ENCODE measurements at regions not wholly inside any gene's neighbourhood (a gene's known extent, or its start where the extent isn't known, plus 50 kb on each side); places are given as distances from the start of the nearest gene placed in this dataset.

DNA sequence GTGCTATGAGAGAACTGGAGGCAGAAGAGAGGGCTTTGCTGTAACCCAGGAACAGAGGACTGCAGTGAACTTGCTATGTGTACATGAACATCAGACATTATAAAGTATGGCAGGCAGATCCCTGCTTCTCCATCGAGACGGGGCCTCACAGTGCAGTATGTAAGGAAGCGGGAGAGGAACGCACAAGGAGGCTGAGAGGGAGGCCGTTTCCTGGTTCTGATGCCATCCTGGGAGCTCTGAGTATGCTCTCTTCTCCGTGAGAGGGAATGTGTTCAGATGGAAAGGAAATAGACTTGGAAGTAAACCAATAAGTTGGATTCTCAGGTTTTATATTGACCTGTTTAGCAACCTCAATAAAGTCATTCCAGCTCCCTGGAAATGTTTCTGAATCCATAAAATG is 101.8 kb downstream of the ALDH8A1 start:
- Mint-ChIP-seq H3K9me3 (no peaks in the 10 kb centered on the region), H3K4me3 (no peak overlapping the region), H3K4me1 (no peaks in the 10 kb centered on the region), H3K27ac (peak overlapping the region in 1 of 8 donors; percentile 16), H3K36me3 (no peaks in the 10 kb centered on the region), H3K27me3 (peaks cover 8 to 28% of the 10 kb centered on the region in 2 donors)
- Histone ChIP-seq H3K36me3 (ENCODE audit: insufficient read depth, low read length) (no peaks in the 10 kb centered on the region), H3K4me1 (ENCODE audit: insufficient read depth, low read length) (no peaks in the 10 kb centered on the region), H3K9me3 (ENCODE audit: low read length) (no peaks in the 10 kb centered on the region), H3K4me3 (ENCODE audit: low read length) (no peak overlapping the region), H3K27ac (ENCODE audit: low read depth, low read length) (no peak overlapping the region), H3K27me3 (ENCODE audit: insufficient read depth, low read length, poor library complexity, severe bottlenecking) (no peaks in the 10 kb centered on the region)
- no peak for DNase-seq
- ChIA-PET CTCF (no interaction called here), POLR2A (no interaction called here)

DNA sequence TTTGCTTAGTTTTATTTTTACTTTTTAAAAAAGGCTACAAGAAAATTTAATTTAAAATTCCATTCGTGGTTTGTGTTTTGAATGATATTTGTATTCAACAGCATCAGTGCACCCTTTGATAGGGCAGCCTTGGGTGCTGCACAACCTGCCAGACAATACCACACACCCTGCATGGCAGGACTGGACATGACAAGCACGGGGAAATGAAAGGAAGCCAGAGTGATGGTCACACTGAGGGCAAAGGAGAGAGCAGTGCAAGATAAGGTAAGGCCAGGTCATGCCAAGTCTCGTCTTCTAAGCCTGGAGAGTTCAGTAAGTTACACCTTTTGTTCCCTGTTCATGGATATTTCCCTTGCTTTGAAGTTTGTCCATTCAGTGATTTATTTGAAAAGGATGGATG is 103.0 kb downstream of the ALDH8A1 start:
- Histone ChIP-seq H3K27me3 (ENCODE audit: insufficient read depth, low read length, poor library complexity, severe bottlenecking) (no peaks in the 10 kb centered on the region), H3K27ac (ENCODE audit: low read depth, low read length) (no peak overlapping the region), H3K4me3 (ENCODE audit: low read length) (no peak overlapping the region), H3K9me3 (ENCODE audit: low read length) (no peaks in the 10 kb centered on the region), H3K4me1 (ENCODE audit: insufficient read depth, low read length) (no peaks in the 10 kb centered on the region), H3K36me3 (ENCODE audit: insufficient read depth, low read length) (no peaks in the 10 kb centered on the region)
- H3K27ac Mint-ChIP-seq = no peak overlapping the region
- H3K4me1 Mint-ChIP-seq = no peaks in the 10 kb centered on the region
- H3K9me3 Mint-ChIP-seq = no peaks in the 10 kb centered on the region
- CTCF ChIA-PET = no interaction called here
- no peaks in the 10 kb centered on the region for H3K36me3 Mint-ChIP-seq
- DNase-seq = no peak
- no peak overlapping the region for H3K4me3 Mint-ChIP-seq
- POLR2A ChIA-PET = no interaction called here
- peaks cover 8 to 21% of the 10 kb centered on the region in 2 donors for H3K27me3 Mint-ChIP-seq

DNA sequence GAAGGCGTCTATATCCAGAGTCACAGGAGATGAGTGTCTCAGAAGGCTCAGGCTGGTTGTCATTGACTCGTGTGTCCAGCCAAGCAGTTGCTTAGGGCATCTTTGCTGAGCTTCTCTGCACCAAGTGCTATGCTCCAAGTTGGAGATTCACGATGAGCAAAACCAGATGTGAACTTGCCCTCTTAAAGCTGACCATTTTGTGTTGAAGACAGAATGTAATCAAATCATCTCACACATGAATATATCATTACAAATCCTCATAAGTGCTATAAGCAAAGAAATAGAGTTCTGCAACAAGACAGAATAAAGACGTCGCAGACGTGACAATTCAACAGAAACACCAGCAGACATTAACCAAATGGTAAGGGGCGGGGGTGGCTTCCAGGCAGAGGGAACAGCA is 103.9 kb downstream of the ALDH8A1 start:
- Histone ChIP-seq H3K27me3 (ENCODE audit: insufficient read depth, low read length, poor library complexity, severe bottlenecking) (no peaks in the 10 kb centered on the region), H3K27ac (ENCODE audit: low read depth, low read length) (no peak overlapping the region), H3K4me1 (ENCODE audit: insufficient read depth, low read length) (no peaks in the 10 kb centered on the region), H3K36me3 (ENCODE audit: insufficient read depth, low read length) (no peaks in the 10 kb centered on the region), H3K9me3 (ENCODE audit: low read length) (no peaks in the 10 kb centered on the region), H3K4me3 (ENCODE audit: low read length) (no peak overlapping the region)
- H3K27ac Mint-ChIP-seq = no peak overlapping the region
- no peak overlapping the region for H3K4me3 Mint-ChIP-seq
- H3K27me3 Mint-ChIP-seq = peaks cover 5 to 15% of the 10 kb centered on the region in 2 donors
- no peaks in the 10 kb centered on the region for H3K4me1 Mint-ChIP-seq
- H3K36me3 Mint-ChIP-seq = no peaks in the 10 kb centered on the region
- POLR2A ChIA-PET = no interaction called here
- no peaks in the 10 kb centered on the region for H3K9me3 Mint-ChIP-seq
- no peak for DNase-seq
- CTCF ChIA-PET = interaction anchor here (0.7 kb wide), 1 partner anchor 26 kb away, joined by 3 read pairs; no protein-coding TSS in a partner anchor

DNA sequence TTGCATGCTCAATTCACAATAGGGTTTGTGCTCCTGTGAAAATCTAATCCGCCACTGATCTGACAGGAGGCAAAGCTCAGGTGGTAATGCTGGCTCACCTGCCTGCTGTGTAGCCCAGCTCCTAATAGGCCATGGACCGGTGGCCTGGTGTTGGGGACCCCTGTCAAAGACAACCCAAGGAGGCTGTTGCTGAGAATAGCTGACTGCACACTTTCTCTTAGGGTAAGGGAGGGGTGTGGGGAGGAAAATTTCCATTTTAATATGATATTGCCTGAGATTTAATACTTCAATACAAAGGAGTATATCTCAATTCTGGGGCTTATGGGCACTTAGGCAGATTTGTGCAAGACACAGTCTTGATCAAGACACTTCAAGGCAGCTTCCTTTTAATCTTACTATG is 105.8 kb downstream of the ALDH8A1 start:
- Histone ChIP-seq H3K4me1 (ENCODE audit: insufficient read depth, low read length) (no peaks in the 10 kb centered on the region), H3K9me3 (ENCODE audit: low read length) (no peaks in the 10 kb centered on the region), H3K4me3 (ENCODE audit: low read length) (no peak overlapping the region), H3K27ac (ENCODE audit: low read depth, low read length) (no peak overlapping the region), H3K36me3 (ENCODE audit: insufficient read depth, low read length) (no peaks in the 10 kb centered on the region), H3K27me3 (ENCODE audit: insufficient read depth, low read length, poor library complexity, severe bottlenecking) (no peaks in the 10 kb centered on the region)
- POLR2A ChIA-PET = no interaction called here
- peaks cover 9 to 18% of the 10 kb centered on the region in 2 donors for H3K27me3 Mint-ChIP-seq
- H3K4me1 Mint-ChIP-seq = no peaks in the 10 kb centered on the region
- no peak for DNase-seq
- no peaks in the 10 kb centered on the region for H3K36me3 Mint-ChIP-seq
- no peak overlapping the region for H3K4me3 Mint-ChIP-seq
- CTCF ChIA-PET = no interaction called here
- H3K27ac Mint-ChIP-seq = no peak overlapping the region
- no peaks in the 10 kb centered on the region for H3K9me3 Mint-ChIP-seq

DNA sequence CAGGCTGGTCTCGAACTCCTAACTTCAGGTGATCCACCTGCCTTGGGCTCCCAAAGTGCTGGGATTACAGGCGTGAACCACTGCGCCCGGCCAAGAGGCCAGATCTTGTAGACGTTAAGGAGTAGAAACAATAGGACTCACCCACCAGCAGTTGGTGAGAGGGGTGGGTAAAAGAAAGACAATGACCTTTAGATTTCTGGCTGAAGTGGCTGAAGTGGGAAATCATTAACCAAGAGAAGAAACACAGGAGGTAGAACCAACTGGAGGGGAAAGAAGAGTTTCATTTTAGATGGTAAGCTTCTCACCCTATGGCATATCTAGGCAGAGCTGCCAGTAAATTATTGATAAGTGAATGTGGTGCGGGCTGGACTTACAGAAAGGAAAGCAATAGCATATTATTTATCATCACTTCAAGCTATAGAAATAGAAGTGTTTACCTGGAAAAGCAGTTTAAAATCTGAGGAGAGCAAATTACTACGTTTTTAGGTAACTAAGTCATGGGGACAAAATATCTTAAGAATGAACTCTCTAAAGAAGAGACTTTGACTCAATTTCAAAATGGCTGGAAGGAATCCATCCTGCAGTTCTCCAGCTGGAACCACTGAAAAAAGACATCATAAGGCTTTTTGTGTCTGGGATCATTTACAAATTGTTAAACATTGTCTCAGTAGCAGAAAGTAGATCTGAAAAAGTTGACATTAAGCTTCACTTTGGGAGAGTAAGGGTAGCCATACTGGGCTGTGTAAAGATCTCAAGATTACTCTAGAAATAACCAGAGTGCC is 109.6 kb downstream of the ALDH8A1 start:
- ChIA-PET CTCF (no interaction called here), POLR2A (no interaction called here)
- Histone ChIP-seq H3K4me3 (ENCODE audit: low read length) (no peak overlapping the region), H3K4me1 (ENCODE audit: insufficient read depth, low read length) (no peaks in the 10 kb centered on the region), H3K27me3 (ENCODE audit: insufficient read depth, low read length, poor library complexity, severe bottlenecking) (no peaks in the 10 kb centered on the region), H3K9me3 (ENCODE audit: low read length) (no peaks in the 10 kb centered on the region), H3K27ac (ENCODE audit: low read depth, low read length) (no peak overlapping the region), H3K36me3 (ENCODE audit: insufficient read depth, low read length) (no peaks in the 10 kb centered on the region)
- DNase-seq = no peak
- no peaks in the 10 kb centered on the region for H3K36me3 Mint-ChIP-seq
- peaks cover 12 to 19% of the 10 kb centered on the region in 2 donors for H3K27me3 Mint-ChIP-seq
- H3K4me3 Mint-ChIP-seq = no peak overlapping the region
- no peak overlapping the region for H3K27ac Mint-ChIP-seq
- H3K4me1 Mint-ChIP-seq = no peaks in the 10 kb centered on the region
- no peaks in the 10 kb centered on the region for H3K9me3 Mint-ChIP-seq

DNA sequence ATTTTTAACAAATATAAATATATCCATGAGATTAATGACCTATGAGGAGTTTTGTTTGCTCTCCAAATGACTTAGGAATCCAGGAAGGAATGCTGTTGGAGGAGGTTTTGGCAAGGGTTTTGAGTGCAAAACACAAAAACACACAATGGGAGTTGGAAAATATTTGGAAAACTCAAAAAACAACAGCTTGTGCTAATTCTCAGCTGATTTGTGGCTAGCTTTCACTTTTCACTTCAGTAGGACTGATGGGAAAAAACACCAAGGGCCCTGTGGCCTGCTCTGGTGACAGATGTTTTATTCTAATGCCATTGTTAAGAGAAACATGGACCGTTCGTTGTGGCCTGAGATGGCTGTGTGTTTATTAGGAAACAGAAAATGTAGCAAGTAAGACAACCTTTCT is 113.9 kb downstream of the ALDH8A1 start:
- no peak for DNase-seq
- Mint-ChIP-seq H3K36me3 (no peaks in the 10 kb centered on the region), H3K27ac (no peak overlapping the region), H3K9me3 (no peaks in the 10 kb centered on the region), H3K4me3 (no peak overlapping the region), H3K4me1 (no peaks in the 10 kb centered on the region), H3K27me3 (peaks cover 10 to 26% of the 10 kb centered on the region in 2 donors)
- H3K4me3 ChIP-seq (ENCODE audit: low read length) = no peak overlapping the region
- no peaks in the 10 kb centered on the region for H3K9me3 ChIP-seq (ENCODE audit: low read length)
- no peaks in the 10 kb centered on the region for H3K36me3 ChIP-seq (ENCODE audit: insufficient read depth, low read length)
- H3K27ac ChIP-seq (ENCODE audit: low read depth, low read length) = no peak overlapping the region
- POLR2A ChIA-PET = interaction anchor here (0.6 kb wide), 1 partner anchor 20 kb away, joined by 3 read pairs; no protein-coding TSS in a partner anchor
- H3K27me3 ChIP-seq (ENCODE audit: insufficient read depth, low read length, poor library complexity, severe bottlenecking) = no peaks in the 10 kb centered on the region
- H3K4me1 ChIP-seq (ENCODE audit: insufficient read depth, low read length) = no peaks in the 10 kb centered on the region
- CTCF ChIA-PET = interaction anchor here (0.6 kb wide), 1 partner anchor 13 kb away, joined by 3 read pairs; no protein-coding TSS in a partner anchor

DNA sequence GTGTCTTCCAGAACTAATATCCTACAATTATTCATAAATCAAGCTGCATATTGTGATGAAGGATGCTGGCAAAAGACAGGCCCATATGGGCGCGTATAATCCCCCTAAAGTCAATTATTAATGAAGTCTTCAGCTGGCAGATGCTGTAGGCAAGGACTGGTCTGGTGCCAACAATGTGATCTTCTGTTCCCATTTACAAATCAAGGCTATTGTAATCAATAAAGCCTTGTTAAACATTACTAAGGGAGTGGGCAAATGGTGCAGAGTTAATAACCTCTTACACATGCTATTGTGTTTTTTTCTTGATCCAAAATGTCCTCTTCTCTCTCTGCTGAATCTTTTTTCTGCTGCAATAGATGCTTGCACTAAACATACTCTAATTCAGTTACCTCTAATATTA is 119.0 kb downstream of the ALDH8A1 start:
- no peak overlapping the region for H3K4me3 ChIP-seq (ENCODE audit: low read length)
- no peak overlapping the region for H3K4me3 Mint-ChIP-seq
- no peaks in the 10 kb centered on the region for H3K9me3 Mint-ChIP-seq
- H3K27ac ChIP-seq (ENCODE audit: low read depth, low read length) = no peak overlapping the region
- CTCF ChIA-PET = interaction anchor here (1.2 to 1.5 kb wide), 2 partner anchors 8 to 674 kb away, joined by 3 read pairs; no protein-coding TSS in a partner anchor
- H3K9me3 ChIP-seq (ENCODE audit: low read length) = no peaks in the 10 kb centered on the region
- no peaks in the 10 kb centered on the region for H3K27me3 ChIP-seq (ENCODE audit: insufficient read depth, low read length, poor library complexity, severe bottlenecking)
- POLR2A ChIA-PET = no interaction called here
- H3K27ac Mint-ChIP-seq = no peak overlapping the region
- no peaks in the 10 kb centered on the region for H3K36me3 ChIP-seq (ENCODE audit: insufficient read depth, low read length)
- H3K27me3 Mint-ChIP-seq = peaks cover 0 to 7% of the 10 kb centered on the region in 2 donors
- no peaks in the 10 kb centered on the region for H3K4me1 Mint-ChIP-seq
- H3K4me1 ChIP-seq (ENCODE audit: insufficient read depth, low read length) = no peaks in the 10 kb centered on the region
- no peak for DNase-seq
- no peaks in the 10 kb centered on the region for H3K36me3 Mint-ChIP-seq

DNA sequence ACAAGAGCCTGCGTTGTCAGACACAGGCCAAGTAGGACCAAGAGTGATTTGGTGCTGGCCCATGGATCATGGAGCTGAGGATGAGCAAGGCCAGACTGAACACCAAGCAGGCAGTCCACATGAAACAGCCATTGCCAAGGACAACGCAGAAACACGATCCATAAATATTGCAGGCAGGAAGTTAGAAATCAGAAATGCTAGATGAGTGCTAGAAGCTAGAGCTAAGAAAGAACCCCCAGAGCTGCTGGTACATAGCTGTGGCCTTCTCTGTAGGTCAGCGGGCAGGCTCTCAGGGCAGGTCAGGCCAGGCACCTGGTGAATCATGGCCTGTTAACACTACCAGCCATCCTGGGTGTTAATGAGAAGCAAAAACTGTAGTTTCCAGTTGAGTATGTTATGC is 119.7 kb downstream of the ALDH8A1 start:
- H3K36me3 Mint-ChIP-seq = no peaks in the 10 kb centered on the region
- Histone ChIP-seq H3K9me3 (ENCODE audit: low read length) (no peaks in the 10 kb centered on the region), H3K27ac (ENCODE audit: low read depth, low read length) (no peak overlapping the region), H3K4me3 (ENCODE audit: low read length) (no peak overlapping the region), H3K36me3 (ENCODE audit: insufficient read depth, low read length) (no peaks in the 10 kb centered on the region), H3K4me1 (ENCODE audit: insufficient read depth, low read length) (no peaks in the 10 kb centered on the region), H3K27me3 (ENCODE audit: insufficient read depth, low read length, poor library complexity, severe bottlenecking) (no peaks in the 10 kb centered on the region)
- peaks cover 0 to 6% of the 10 kb centered on the region in 2 donors for H3K27me3 Mint-ChIP-seq
- no peak overlapping the region for H3K27ac Mint-ChIP-seq
- DNase-seq = no peak
- H3K4me1 Mint-ChIP-seq = no peaks in the 10 kb centered on the region
- H3K4me3 Mint-ChIP-seq = peak overlapping the region in 1 of 7 donors; percentile 73
- ChIA-PET CTCF (interaction anchor here (1.5 kb wide), 1 partner anchor 8 kb away, joined by 3 read pairs; no protein-coding TSS in a partner anchor), POLR2A (no interaction called here)
- peaks cover 0 to under 1% (median 0%) of the 10 kb centered on the region in 5 donors for H3K9me3 Mint-ChIP-seq
